ENCODE measurements at regions not wholly inside any gene's neighbourhood (a gene's known extent, or its start where the extent isn't known, plus 50 kb on each side); places are given as distances from the start of the nearest gene placed in this dataset.

GRCh38 chr5:54769746-54770145 lies 215.6 kb downstream of the ESM1 start:
- TF ChIP-seq CTCF (IDR thresholded peaks at IDR 0.05) = no peak
- no peak for TF ChIP-seq POLR2A (IDR thresholded peaks at IDR 0.05)

Data from lower leg skin (tissue), 3 donors.